ENCODE measurements at regions not wholly inside any gene's neighbourhood (a gene's known extent, or its start where the extent isn't known, plus 50 kb on each side); places are given as distances from the start of the nearest gene placed in this dataset.

- no peak for TF ChIP-seq POLR2A (IDR thresholded peaks at IDR 0.05; ENCODE audit: low read depth, low read length)
- TF ChIP-seq, protein P1, sequence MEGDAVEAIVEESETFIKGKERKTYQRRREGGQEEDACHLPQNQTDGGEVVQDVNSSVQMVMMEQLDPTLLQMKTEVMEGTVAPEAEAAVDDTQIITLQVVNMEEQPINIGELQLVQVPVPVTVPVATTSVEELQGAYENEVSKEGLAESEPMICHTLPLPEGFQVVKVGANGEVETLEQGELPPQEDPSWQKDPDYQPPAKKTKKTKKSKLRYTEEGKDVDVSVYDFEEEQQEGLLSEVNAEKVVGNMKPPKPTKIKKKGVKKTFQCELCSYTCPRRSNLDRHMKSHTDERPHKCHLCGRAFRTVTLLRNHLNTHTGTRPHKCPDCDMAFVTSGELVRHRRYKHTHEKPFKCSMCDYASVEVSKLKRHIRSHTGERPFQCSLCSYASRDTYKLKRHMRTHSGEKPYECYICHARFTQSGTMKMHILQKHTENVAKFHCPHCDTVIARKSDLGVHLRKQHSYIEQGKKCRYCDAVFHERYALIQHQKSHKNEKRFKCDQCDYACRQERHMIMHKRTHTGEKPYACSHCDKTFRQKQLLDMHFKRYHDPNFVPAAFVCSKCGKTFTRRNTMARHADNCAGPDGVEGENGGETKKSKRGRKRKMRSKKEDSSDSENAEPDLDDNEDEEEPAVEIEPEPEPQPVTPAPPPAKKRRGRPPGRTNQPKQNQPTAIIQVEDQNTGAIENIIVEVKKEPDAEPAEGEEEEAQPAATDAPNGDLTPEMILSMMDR (conservative IDR thresholded peaks at IDR 0.05; ENCODE audit: low read depth, low read length) = no peak
- no peak for TF ChIP-seq USF2 (IDR thresholded peaks at IDR 0.05; ENCODE audit: low read depth, low read length)
- TF ChIP-seq RAD21 (IDR thresholded peaks at IDR 0.05; ENCODE audit: low read length) = no peak
- no peak for TF ChIP-seq CHD1 (IDR thresholded peaks at IDR 0.05; ENCODE audit: low read depth, low read length)
- no peak for TF ChIP-seq MAFK (IDR thresholded peaks at IDR 0.05; ENCODE audit: low read depth, low read length)
- no peak for TF ChIP-seq FOS (IDR thresholded peaks at IDR 0.05; ENCODE audit: low read depth, low read length)
- TF ChIP-seq SMC3 (IDR thresholded peaks at IDR 0.05; ENCODE audit: low read depth, low read length) = no peak
- TF ChIP-seq BHLHE40 (IDR thresholded peaks at IDR 0.05; ENCODE audit: low read depth, low read length) = no peak
- no peak for TF ChIP-seq MXI1 (IDR thresholded peaks at IDR 0.05; ENCODE audit: borderline replicate concordance, low read depth, low read length)
- TF ChIP-seq RFX5 (IDR thresholded peaks at IDR 0.05; ENCODE audit: low read depth, low read length) = no peak
- no peak for TF ChIP-seq CEBPB (IDR thresholded peaks at IDR 0.05; ENCODE audit: low read depth, low read length)
- TF ChIP-seq NFE2L2 (IDR thresholded peaks at IDR 0.05; ENCODE audit: low read depth, low read length) = no peak
- no peak for TF ChIP-seq ELK1 (IDR thresholded peaks at IDR 0.05; ENCODE audit: borderline replicate concordance, low read depth, low read length)
Observed at GRCh38 chr12:4202918-4203317, 70.6 kb upstream of the CCND2 start.

Data from IMR-90 (cell line).